ENCODE measurements at regions not wholly inside any gene's neighbourhood (a gene's known extent, or its start where the extent isn't known, plus 50 kb on each side); places are given as distances from the start of the nearest gene placed in this dataset.

DNA sequence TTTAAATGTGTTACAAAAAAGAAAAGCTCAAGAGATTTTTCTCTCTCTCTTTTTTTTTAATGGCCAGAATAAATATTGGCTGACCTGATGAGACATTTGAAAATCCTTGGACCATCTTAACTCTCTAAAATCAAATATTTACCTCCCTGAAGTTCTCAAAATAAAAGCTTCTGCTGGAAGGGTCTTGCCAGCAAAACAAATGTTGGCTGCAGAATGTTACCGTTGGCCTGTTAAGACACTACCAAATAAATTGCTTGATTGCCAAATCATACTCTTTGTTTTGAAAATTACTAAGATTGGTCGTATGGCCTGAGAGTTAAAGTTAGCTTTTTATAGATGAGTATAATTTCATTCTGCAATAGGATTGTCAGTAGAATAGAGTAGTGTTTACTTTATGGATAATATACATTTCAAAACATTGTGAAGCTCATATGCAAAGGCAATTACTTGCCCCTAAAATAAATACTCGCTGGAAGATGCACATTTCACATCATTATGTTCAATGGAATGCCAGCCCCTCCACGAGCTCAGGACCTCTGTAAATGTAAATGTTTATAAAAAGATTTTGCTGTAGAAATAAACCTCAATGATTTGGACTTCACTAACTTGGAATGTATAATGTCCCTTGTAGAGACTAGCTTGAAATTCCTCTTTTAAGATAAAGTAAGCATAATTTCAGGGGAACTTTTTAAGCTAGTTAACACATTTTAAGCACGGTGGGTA is 193.4 kb downstream of the SOX11 start:
- H3K4me3 ChIP-seq (replicated peaks in 1 of 2; ENCODE audit: low read depth in 2 of 2, low read length in 2 of 2) = no peak overlapping the region
- DNase-seq (ENCODE audit: low read depth in 2 of 2) = no peak
- TF ChIP-seq, protein P1, sequence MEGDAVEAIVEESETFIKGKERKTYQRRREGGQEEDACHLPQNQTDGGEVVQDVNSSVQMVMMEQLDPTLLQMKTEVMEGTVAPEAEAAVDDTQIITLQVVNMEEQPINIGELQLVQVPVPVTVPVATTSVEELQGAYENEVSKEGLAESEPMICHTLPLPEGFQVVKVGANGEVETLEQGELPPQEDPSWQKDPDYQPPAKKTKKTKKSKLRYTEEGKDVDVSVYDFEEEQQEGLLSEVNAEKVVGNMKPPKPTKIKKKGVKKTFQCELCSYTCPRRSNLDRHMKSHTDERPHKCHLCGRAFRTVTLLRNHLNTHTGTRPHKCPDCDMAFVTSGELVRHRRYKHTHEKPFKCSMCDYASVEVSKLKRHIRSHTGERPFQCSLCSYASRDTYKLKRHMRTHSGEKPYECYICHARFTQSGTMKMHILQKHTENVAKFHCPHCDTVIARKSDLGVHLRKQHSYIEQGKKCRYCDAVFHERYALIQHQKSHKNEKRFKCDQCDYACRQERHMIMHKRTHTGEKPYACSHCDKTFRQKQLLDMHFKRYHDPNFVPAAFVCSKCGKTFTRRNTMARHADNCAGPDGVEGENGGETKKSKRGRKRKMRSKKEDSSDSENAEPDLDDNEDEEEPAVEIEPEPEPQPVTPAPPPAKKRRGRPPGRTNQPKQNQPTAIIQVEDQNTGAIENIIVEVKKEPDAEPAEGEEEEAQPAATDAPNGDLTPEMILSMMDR (IDR thresholded peaks at IDR 0.05; ENCODE audit: low read depth, low read length) = no peak

DNA sequence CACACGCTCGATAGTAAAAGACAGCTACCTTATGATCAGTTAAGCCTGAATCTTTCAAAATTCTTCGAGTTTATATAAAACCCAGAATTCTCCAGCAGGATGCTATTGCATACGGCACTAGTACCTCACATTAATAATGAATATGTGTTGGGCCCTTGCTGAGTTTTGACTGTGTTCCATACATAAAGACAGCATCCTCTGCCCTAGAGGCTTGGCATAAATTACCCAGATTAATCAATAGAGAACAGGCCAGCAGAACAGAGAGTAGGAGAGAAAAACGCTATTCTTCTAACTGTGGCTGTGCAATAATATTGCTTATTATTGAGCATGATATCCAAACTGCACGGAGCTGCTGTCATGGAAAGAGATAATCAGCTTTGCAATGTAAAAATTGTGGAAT is 194.3 kb downstream of the SOX11 start:
- H3K4me3 ChIP-seq (replicated peaks in 1 of 2; ENCODE audit: low read depth in 2 of 2, low read length in 2 of 2) = no peak overlapping the region
- TF ChIP-seq, protein P1 (IDR thresholded peaks at IDR 0.05; ENCODE audit: low read depth, low read length) = no peak
- DNase-seq (ENCODE audit: low read depth in 2 of 2) = no peak

DNA sequence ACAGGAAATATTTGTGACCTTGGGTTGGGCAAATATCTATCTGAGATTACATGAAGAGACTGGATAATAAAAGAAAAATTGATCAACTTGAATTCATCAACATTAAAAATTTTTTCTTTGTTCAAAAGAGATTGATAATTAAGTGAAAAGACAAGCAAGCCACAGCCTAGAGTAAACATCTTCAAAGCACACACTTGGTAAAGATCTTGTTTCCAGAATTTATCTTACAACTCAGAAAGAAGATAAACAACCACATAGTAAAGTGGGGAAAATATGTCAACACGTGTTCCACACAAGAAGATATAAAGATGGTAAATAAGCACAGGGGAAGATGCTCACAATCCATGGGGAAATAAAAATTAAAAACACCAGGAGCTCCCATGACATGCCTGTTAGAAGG is 195.9 kb downstream of the SOX11 start:
- TF ChIP-seq, protein P1 (IDR thresholded peaks at IDR 0.05; ENCODE audit: low read depth, low read length) = no peak
- no peak for DNase-seq (ENCODE audit: low read depth in 2 of 2)
- no peak overlapping the region for H3K4me3 ChIP-seq (replicated peaks in 1 of 2; ENCODE audit: low read depth in 2 of 2, low read length in 2 of 2)

DNA sequence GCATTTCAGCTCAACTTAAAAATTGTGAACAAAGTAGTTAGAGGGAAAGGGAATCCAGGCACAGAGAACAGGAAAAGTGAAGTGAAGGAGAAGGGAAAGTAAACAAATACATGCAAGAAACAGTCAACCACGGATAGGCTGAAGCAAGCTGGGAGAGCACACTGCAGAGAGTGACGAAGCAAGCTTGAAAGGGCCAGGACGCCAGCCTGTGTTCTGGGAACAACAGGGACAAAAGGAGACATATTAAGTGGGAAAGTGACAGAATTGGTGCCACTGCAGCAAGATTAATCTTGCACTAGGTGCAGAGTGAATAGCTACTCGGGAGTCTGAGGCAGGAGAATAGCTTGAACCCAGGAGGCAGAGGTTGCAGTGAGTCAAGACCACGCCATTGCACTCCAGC is 197.3 kb downstream of the SOX11 start:
- DNase-seq (ENCODE audit: low read depth in 2 of 2) = no peak
- TF ChIP-seq, protein P1 (IDR thresholded peaks at IDR 0.05; ENCODE audit: low read depth, low read length) = no peak
- H3K4me3 ChIP-seq (replicated peaks in 1 of 2; ENCODE audit: low read depth in 2 of 2, low read length in 2 of 2) = no peak overlapping the region

- TF ChIP-seq, protein P1 (IDR thresholded peaks at IDR 0.05; ENCODE audit: low read depth, low read length) = no peak
Measured at GRCh38 chr2:5894355-5894754, 202.2 kb downstream of the SOX11 start.

GRCh38 chr2:5895284-5895683 is 203.1 kb downstream of the SOX11 start:
- no peak for DNase-seq (ENCODE audit: low read depth in 2 of 2)
- TF ChIP-seq, protein P1 (IDR thresholded peaks at IDR 0.05; ENCODE audit: low read depth, low read length) = no peak
- H3K4me3 ChIP-seq (replicated peaks in 1 of 2; ENCODE audit: low read depth in 2 of 2, low read length in 2 of 2) = no peak overlapping the region

More at GRCh38 chr2:5894355-5894754, 202.2 kb downstream of the SOX11 start:
- H3K4me3 ChIP-seq (replicated peaks in 1 of 2; ENCODE audit: low read depth in 2 of 2, low read length in 2 of 2) = no peak overlapping the region
- DNase-seq (ENCODE audit: low read depth in 2 of 2) = no peak

- no peak for DNase-seq (ENCODE audit: low read depth in 2 of 2)
- H3K4me3 ChIP-seq (replicated peaks in 1 of 2; ENCODE audit: low read depth in 2 of 2, low read length in 2 of 2) = no peak overlapping the region
- TF ChIP-seq, protein P1 (IDR thresholded peaks at IDR 0.05; ENCODE audit: low read depth, low read length) = no peak
Measured at GRCh38 chr2:5897249-5897648, 205.1 kb downstream of the SOX11 start.

All from cardiac fibroblast (primary cell).